Left lung (tissue), 4 donors: ENCODE measurements at regions not wholly inside any gene's neighbourhood (a gene's known extent, or its start where the extent isn't known, plus 50 kb on each side); places are given as distances from the start of the nearest gene placed in this dataset.

Source experiments
- ATAC-seq: fragments of 200-7000 bp; cut with Tn5 transposase; one replicate; pipeline ENCODE4 v1.9.1; 2020; ENCODE audit warnings: moderate library complexity
- DNase-seq, 4 donors: peaks; one replicate each; pipeline ENCODE4 v3.0.0-alpha.2; 2013 to 2020
- H3K27ac ChIP-seq, 2 donors: fragments of 200-600 bp; sonication (generic) in 1 of 2; one replicate each; pipeline versions ENCODE4 v1.5.0 to v1.8.0; 2020 to 2021
- H3K27me3 ChIP-seq, 2 donors: fragments of 200-600 bp; sonication (generic) in 1 of 2; one replicate each; pipeline versions ENCODE4 v1.5.0 to v1.8.0; 2020 to 2021
- H3K36me3 ChIP-seq, 2 donors: fragments of 200-600 bp; sonication (generic) in 1 of 2; one replicate each; pipeline versions ENCODE4 v1.5.0 to v1.8.0; 2020 to 2021
- H3K4me1 ChIP-seq, 2 donors: fragments of 200-600 bp; one replicate each; pipeline ENCODE4 v1.8.0; 2021
- H3K4me3 ChIP-seq, 2 donors: fragments of 200-600 bp; sonication (generic) in 1 of 2; one replicate each; pipeline versions ENCODE4 v1.5.0 to v1.8.0; 2020 to 2021; ENCODE audit warnings: mild to moderate bottlenecking in 1 of 2
- H3K9me3 ChIP-seq, 2 donors: fragments of 200-600 bp; sonication (generic) in 1 of 2; one replicate each; pipeline versions ENCODE4 v1.5.0 to v1.8.0; 2020 to 2021
- intact Hi-C, 2 donors: fragments of 100-400 bp; cut with DNase I; formaldehyde crosslinking; loops; one replicate each; pipeline versions ENCODE4 v1.11.2 to v1.14.2; 2022
- TF ChIP-seq, protein P1 (sequence below), 2 donors: fragments of 200-600 bp; sonication (generic) in 1 of 2; IDR thresholded peaks; one replicate each; pipeline versions ENCODE4 v1.5.0 to v1.8.0; 2021; ENCODE audit warnings: antibody characterized with exemption in 2 of 2
- donor health status: DM: no; HTN: yes; CAD: no.
- donor health status: DM: no; HTN: no; CAD: no.

DNA sequence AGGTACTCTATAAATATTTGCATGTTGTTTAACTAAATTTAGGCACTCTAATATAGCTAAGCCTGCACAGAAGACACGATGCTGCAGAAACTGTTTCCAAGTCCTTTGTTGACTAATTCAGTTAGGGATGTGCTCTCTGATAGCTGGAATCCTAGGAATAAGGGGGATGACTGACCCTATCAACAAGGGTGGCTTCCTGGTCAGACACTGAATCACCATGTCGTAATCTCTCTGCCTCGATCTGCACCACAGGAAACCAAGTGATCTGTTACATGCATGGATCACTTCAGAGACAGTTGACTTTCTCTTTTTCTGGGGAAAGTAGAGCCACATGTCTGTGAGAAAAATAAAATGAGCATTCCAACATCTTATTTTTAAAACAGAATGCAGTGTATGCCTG, 169.1 kb downstream of the GUCY2F start:
- intact Hi-C loops, result no loop called here
- ATAC-seq (no peak), DNase-seq (no peak)
- TF ChIP-seq, protein P1, sequence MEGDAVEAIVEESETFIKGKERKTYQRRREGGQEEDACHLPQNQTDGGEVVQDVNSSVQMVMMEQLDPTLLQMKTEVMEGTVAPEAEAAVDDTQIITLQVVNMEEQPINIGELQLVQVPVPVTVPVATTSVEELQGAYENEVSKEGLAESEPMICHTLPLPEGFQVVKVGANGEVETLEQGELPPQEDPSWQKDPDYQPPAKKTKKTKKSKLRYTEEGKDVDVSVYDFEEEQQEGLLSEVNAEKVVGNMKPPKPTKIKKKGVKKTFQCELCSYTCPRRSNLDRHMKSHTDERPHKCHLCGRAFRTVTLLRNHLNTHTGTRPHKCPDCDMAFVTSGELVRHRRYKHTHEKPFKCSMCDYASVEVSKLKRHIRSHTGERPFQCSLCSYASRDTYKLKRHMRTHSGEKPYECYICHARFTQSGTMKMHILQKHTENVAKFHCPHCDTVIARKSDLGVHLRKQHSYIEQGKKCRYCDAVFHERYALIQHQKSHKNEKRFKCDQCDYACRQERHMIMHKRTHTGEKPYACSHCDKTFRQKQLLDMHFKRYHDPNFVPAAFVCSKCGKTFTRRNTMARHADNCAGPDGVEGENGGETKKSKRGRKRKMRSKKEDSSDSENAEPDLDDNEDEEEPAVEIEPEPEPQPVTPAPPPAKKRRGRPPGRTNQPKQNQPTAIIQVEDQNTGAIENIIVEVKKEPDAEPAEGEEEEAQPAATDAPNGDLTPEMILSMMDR (IDR thresholded peaks at IDR 0.05), result no peak
- Histone ChIP-seq H3K27ac (no peak overlapping the region), H3K36me3 (no peaks in the 10 kb centered on the region), H3K4me3 (no peak overlapping the region), H3K9me3 (no peaks in the 10 kb centered on the region), H3K27me3 (no peaks in the 10 kb centered on the region), H3K4me1 (no peaks in the 10 kb centered on the region)

DNA sequence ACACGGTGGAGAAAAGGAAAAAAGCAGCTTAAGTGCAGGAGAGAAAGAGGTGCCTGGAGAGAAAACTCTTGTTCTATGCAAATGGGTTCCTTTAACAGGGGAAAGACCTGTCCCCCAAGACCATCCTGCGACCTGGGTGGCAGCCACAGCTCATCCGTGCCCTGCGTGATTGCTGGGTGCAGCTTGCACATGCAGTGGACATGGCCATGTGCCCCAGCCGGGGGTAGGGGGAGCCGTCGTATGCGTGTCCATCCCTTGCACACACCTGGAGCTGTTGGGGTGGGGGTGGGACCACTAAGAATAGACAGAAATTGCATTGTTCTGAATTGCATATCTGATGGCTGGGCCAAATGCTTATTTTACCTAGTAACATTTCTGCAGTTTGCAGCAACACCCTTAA, 171.9 kb downstream of the GUCY2F start:
- TF ChIP-seq, protein P1 (IDR thresholded peaks at IDR 0.05), result no peak
- no peak overlapping the region for H3K27ac ChIP-seq
- no peaks in the 10 kb centered on the region for H3K9me3 ChIP-seq
- H3K4me1 ChIP-seq, result no peaks in the 10 kb centered on the region
- H3K27me3 ChIP-seq, result no peaks in the 10 kb centered on the region
- ATAC-seq (no peak), DNase-seq (peak in 1 of 4 donors; percentile 41)
- intact Hi-C loops, result no loop called here
- no peaks in the 10 kb centered on the region for H3K36me3 ChIP-seq
- no peak overlapping the region for H3K4me3 ChIP-seq

DNA sequence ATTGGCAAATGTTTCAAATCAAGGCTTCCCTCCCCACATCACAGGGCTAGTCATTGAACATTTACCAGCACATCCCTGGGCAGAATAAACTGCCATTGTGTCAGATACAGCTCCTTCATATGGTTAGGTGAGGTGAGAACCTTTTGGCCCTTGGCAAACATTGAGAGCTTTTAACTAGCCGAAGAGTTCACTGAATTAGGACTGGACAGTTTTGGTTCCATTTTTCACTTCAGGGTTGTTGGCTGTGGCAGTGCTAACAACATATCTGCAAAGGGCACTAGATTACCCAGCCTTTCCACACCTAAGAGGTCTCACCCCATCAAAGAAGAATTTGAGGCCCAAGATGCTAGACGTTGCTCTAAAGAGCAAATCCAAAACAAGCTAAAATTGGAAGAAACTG, 180.7 kb downstream of the GUCY2F start:
- Histone ChIP-seq H3K27me3 (peaks cover 0 to 4% of the 10 kb centered on the region in 2 donors), H3K36me3 (no peaks in the 10 kb centered on the region), H3K27ac (no peak overlapping the region), H3K9me3 (no peaks in the 10 kb centered on the region), H3K4me1 (no peaks in the 10 kb centered on the region), H3K4me3 (no peak overlapping the region)
- TF ChIP-seq, protein P1 (IDR thresholded peaks at IDR 0.05), result no peak
- ATAC-seq (no peak), DNase-seq (no peak)
- intact Hi-C loops, result no loop called here

DNA sequence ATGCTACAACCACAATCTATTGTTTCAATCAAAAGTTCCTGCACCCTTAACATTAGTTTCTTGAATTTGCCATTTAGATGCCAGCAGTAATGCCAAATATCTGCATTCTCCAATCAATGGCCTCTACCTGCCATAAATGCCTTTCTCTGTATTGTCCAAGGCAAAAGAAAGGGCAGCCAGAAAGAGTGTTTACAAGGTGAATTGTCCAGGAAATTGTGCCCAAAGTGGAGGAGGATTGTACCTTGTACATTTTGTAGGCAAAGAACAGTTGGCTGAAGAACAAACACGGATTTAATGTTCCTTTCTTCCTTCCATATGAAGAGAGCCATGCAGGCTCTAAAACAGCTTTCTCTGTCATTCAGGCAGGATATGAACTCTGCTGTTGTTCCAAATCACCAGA, 181.5 kb downstream of the GUCY2F start:
- ATAC-seq (no peak), DNase-seq (no peak)
- intact Hi-C loops, result no loop called here
- no peaks in the 10 kb centered on the region for H3K9me3 ChIP-seq
- no peak overlapping the region for H3K27ac ChIP-seq
- peaks cover 0 to 4% of the 10 kb centered on the region in 2 donors for H3K27me3 ChIP-seq
- TF ChIP-seq, protein P1 (IDR thresholded peaks at IDR 0.05), result no peak
- no peak overlapping the region for H3K4me3 ChIP-seq
- H3K4me1 ChIP-seq, result no peaks in the 10 kb centered on the region
- H3K36me3 ChIP-seq, result no peaks in the 10 kb centered on the region

- TF ChIP-seq, protein P1 (IDR thresholded peaks at IDR 0.05), result no peak
- intact Hi-C loops, result no loop called here
Measured at GRCh38 chrX:109299091-109299490, 182.8 kb downstream of the GUCY2F start.

More at GRCh38 chrX:109299091-109299490, 182.8 kb downstream of the GUCY2F start:
- Histone ChIP-seq H3K4me3 (no peak overlapping the region), H3K27ac (no peak overlapping the region), H3K9me3 (no peaks in the 10 kb centered on the region), H3K27me3 (peaks cover 0 to 4% of the 10 kb centered on the region in 2 donors), H3K36me3 (no peaks in the 10 kb centered on the region), H3K4me1 (no peaks in the 10 kb centered on the region)
- DNase-seq (no peak), ATAC-seq (no peak)
